Fibroblast of pulmonary artery (primary cell): ENCODE measurements at regions not wholly inside any gene's neighbourhood (a gene's known extent, or its start where the extent isn't known, plus 50 kb on each side); places are given as distances from the start of the nearest gene placed in this dataset.
A peak's percentile ranks its signal among the peaks of the same experiment; 100 is the strongest.

Experiments used
- DNase-seq: peaks from one replicate; pipeline ENCODE4 v3.0.0-alpha.2; 2010; ENCODE audit warnings: low read depth
- H3K4me3 ChIP-seq: replicated peaks from 2 replicates; pipeline ENCODE4 v1.5.1; 2011; ENCODE audit warnings: low read depth, mild to moderate bottlenecking, control low read depth, low read length, moderate library complexity
- CTCF ChIP-seq: IDR thresholded peaks from 2 replicates; pipeline ENCODE4 v1.5.1; 2011; ENCODE audit warnings: mild to moderate bottlenecking, control low read depth, low read length, inconsistent platforms; ENCODE audit errors: missing control alignments

GRCh38 chr4:22987870-22988269 is 295.1 kb downstream of the GBA3 start:
- no peak for TF ChIP-seq CTCF
- peak; percentile 31 for DNase-seq
- no peak overlapping the region for H3K4me3 ChIP-seq

- DNase-seq = no peak
- no peak for TF ChIP-seq CTCF
Measured at GRCh38 chr4:22986881-22987280, 294.1 kb downstream of the GBA3 start.

GRCh38 chr4:22986262-22986661 is 293.5 kb downstream of the GBA3 start:
- TF ChIP-seq CTCF = no peak
- DNase-seq = no peak
- H3K4me3 ChIP-seq = no peak overlapping the region

More at GRCh38 chr4:22986881-22987280, 294.1 kb downstream of the GBA3 start:
- H3K4me3 ChIP-seq = no peak overlapping the region

DNA sequence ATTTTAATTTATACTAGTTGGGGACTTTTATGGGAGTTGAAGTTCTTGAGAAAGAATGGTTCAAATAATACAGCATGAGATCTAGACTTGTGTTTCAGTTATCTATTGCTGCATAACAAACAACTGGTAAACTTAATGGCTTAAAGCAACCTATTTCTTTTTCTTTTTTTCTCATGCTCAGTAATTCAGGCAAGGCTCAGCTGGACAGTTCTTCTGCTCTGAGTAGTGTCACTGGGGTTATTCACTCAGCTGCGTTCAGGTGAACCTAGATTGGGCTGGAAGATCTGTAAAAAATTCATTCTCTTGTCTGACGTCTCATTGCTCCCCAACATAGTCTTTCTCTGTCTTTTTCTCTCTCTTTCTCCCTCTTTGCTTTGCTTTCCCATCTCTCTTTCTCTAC is 291.7 kb downstream of the GBA3 start:
- TF ChIP-seq CTCF = no peak
- no peak for DNase-seq
- no peak overlapping the region for H3K4me3 ChIP-seq

GRCh38 chr4:22978656-22979055 is 285.9 kb downstream of the GBA3 start:
- no peak for DNase-seq
- no peak overlapping the region for H3K4me3 ChIP-seq
- TF ChIP-seq CTCF = no peak

DNA sequence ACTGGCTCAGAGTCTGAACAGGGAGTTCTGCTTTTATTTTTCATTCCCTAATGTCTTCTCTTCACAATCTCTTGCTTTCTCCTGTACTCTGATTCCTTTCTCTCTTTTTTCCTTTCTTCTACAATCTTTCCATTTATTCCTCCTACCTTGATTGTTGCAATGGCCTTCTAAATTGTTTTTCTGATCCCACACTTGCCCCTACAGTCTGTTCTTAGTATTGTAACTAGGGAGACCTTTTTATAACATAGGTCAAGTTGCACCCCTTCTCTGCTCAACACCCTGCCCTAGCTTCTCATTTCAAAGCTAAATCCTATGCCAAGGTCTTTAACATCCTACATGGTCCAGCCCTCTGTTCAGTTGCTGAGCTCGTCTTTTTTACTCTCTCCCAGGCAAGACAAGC is 277.9 kb downstream of the GBA3 start:
- DNase-seq = no peak
- TF ChIP-seq CTCF = no peak
- no peak overlapping the region for H3K4me3 ChIP-seq

DNA sequence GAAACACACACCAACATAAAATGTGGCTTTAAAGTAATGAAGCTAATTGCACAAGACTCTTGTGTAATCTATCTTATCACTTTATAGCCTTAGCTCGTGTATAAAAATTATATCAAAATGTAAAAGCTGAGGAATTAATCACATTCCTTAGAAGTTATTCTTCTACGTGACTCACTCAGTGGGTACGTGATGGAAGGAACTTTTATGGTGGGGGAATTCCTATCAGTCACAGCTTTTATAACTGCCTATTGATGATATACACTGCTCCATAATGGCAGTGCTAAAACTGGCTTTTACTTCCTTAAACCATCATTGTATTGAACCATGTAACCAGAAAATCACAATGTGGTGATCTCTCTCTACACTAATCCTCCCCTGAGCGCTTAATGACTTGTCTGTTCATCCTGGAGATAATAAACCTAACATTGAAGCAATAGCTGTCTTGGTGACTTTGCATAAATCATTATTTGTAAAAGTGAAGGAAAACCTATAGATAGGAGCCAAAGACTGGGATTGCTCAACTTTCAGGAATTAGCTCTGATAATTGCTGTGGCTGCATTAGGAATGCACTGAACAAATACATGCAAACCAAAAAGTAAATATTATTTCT is 276.7 kb downstream of the GBA3 start:
- peak; percentile 43 for DNase-seq
- no peak for TF ChIP-seq CTCF
- H3K4me3 ChIP-seq = no peak overlapping the region
